ENCODE measurements at regions not wholly inside any gene's neighbourhood (a gene's known extent, or its start where the extent isn't known, plus 50 kb on each side); places are given as distances from the start of the nearest gene placed in this dataset.
"Not testable (repeated sequence)": the region's sequence is repeated elsewhere in the genome, so short reads cannot be mapped to it uniquely, and the experiment has no call there.

DNA sequence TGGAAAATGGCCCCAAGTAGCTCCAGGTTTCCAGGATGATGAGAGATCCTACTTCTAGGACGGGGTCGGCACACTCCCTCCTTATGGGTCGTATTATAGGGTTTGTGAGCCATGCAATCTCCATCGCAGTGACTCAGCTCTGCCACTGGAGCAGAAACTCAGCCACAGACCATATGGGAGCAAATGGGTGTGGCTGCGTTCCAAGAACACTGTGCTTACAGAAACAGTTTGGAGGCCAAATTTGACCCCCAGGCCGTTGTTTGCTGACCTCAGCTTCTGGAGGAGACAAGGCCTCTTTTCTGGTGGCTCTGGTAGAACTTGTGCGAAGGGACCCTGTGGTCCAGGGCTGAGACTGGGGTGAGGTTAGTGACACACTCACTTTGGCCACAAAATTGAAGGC lies 56.5 kb downstream of the NPIPB11 start:
- not testable (repeated sequence) for TF ChIP-seq CTCF, POLR2A, POLR2AphosphoS5 (IDR thresholded peaks at IDR 0.05)

Data from sigmoid colon (tissue), 4 donors.